ENCODE measurements at regions not wholly inside any gene's neighbourhood (a gene's known extent, or its start where the extent isn't known, plus 50 kb on each side); places are given as distances from the start of the nearest gene placed in this dataset.

DNA sequence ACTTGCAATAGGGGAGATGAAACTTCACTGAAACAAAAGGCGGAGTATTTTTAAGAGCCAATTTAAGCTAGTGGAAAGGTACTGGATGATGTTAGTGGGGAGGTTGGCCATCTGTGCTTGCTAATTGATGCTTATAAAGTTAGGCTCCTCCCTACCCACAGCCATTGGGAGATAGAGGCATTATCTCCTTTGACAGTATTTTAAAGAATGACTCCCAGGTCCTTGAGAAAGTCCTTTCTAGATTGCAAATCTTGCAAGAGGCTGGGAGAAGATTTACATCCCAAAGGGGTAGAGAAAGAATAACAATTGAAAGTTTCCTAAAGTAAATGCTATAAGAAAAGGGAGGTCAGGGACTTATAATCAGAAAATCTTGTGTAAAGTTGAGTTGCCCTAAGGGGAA is 282.6 kb downstream of the BRINP1 start:
- no peak overlapping the region for H3K9ac ChIP-seq (ENCODE audit: control insufficient read depth, insufficient read depth, low read length)
- H3K4me2 ChIP-seq (ENCODE audit: control insufficient read depth, insufficient read depth) = no peak overlapping the region
- H3K79me2 ChIP-seq (ENCODE audit: control insufficient read depth, insufficient read depth, low read length) = no peaks in the 10 kb centered on the region
- DNase-seq (ENCODE audit: low read depth, low spot score) = no peak
- H3K27ac ChIP-seq (ENCODE audit: control insufficient read depth, insufficient read depth) = no peak overlapping the region
- no peaks in the 10 kb centered on the region for H3K27me3 ChIP-seq (replicated peaks in 1 of 2; ENCODE audit: control insufficient read depth in 2 of 2, insufficient read depth in 2 of 2, low read length in 1 of 2)
- in situ Hi-C loops (cut with MboI) (no loop called here), intact Hi-C loops (cut with micrococcal nuclease; ENCODE audit: unreplicated experiment) (no loop called here)
- no peak for ATAC-seq
- H4K20me1 ChIP-seq (ENCODE audit: control insufficient read depth, insufficient read depth) = no peaks in the 10 kb centered on the region
- ChIA-PET POLR2A (no interaction called here), RAD21 (ENCODE audit: unreplicated experiment) (no interaction called here), SMC1A (ENCODE audit: uncharacterized antibody, unreplicated experiment) (no interaction called here), CTCF (no interaction called here)
- no peak overlapping the region for H3K4me3 ChIP-seq
- no peak overlapping the region for H2AFZ ChIP-seq (ENCODE audit: control insufficient read depth, low read depth, low read length)
- 50% methylated on average over 1 of the region's 1 CpG for WGBS (ENCODE audit: insufficient coverage, insufficient replicate concordance, low lambda C conversion rate, missing lambda C conversion rate)
- H3K36me3 ChIP-seq (ENCODE audit: control insufficient read depth in 2 of 2, insufficient read depth in 2 of 2, low read length in 1 of 2) = no peaks in the 10 kb centered on the region
- FAIRE-seq = no peak
- BruUV-seq (replicated peaks) = no TSS peak
- H3K9me3 ChIP-seq (replicated peaks; ENCODE audit: control insufficient read depth, insufficient read depth, low read length) = no peaks in the 10 kb centered on the region
- no peaks in the 10 kb centered on the region for H3K4me1 ChIP-seq (ENCODE audit: control insufficient read depth, insufficient read depth, low read length)
- TF ChIP-seq, protein P1, sequence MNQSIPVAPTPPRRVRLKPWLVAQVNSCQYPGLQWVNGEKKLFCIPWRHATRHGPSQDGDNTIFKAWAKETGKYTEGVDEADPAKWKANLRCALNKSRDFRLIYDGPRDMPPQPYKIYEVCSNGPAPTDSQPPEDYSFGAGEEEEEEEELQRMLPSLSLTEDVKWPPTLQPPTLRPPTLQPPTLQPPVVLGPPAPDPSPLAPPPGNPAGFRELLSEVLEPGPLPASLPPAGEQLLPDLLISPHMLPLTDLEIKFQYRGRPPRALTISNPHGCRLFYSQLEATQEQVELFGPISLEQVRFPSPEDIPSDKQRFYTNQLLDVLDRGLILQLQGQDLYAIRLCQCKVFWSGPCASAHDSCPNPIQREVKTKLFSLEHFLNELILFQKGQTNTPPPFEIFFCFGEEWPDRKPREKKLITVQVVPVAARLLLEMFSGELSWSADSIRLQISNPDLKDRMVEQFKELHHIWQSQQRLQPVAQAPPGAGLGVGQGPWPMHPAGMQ (IDR thresholded peaks at IDR 0.05; ENCODE audit: borderline replicate concordance) = no peak
- TF ChIP-seq RAD51 (IDR thresholded peaks at IDR 0.05) = no peak
- TF ChIP-seq CREB1 (IDR thresholded peaks at IDR 0.05; ENCODE audit: low read depth) = no peak
- TF ChIP-seq, protein P2, sequence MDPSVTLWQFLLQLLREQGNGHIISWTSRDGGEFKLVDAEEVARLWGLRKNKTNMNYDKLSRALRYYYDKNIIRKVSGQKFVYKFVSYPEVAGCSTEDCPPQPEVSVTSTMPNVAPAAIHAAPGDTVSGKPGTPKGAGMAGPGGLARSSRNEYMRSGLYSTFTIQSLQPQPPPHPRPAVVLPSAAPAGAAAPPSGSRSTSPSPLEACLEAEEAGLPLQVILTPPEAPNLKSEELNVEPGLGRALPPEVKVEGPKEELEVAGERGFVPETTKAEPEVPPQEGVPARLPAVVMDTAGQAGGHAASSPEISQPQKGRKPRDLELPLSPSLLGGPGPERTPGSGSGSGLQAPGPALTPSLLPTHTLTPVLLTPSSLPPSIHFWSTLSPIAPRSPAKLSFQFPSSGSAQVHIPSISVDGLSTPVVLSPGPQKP (IDR thresholded peaks at IDR 0.05; ENCODE audit: low read depth, low read length) = no peak
- no peak for TF ChIP-seq FOXK2 (IDR thresholded peaks at IDR 0.05)
- no peak for TF ChIP-seq GABPA (IDR thresholded peaks at IDR 0.05; ENCODE audit: low read depth)
- TF ChIP-seq, protein P3, sequence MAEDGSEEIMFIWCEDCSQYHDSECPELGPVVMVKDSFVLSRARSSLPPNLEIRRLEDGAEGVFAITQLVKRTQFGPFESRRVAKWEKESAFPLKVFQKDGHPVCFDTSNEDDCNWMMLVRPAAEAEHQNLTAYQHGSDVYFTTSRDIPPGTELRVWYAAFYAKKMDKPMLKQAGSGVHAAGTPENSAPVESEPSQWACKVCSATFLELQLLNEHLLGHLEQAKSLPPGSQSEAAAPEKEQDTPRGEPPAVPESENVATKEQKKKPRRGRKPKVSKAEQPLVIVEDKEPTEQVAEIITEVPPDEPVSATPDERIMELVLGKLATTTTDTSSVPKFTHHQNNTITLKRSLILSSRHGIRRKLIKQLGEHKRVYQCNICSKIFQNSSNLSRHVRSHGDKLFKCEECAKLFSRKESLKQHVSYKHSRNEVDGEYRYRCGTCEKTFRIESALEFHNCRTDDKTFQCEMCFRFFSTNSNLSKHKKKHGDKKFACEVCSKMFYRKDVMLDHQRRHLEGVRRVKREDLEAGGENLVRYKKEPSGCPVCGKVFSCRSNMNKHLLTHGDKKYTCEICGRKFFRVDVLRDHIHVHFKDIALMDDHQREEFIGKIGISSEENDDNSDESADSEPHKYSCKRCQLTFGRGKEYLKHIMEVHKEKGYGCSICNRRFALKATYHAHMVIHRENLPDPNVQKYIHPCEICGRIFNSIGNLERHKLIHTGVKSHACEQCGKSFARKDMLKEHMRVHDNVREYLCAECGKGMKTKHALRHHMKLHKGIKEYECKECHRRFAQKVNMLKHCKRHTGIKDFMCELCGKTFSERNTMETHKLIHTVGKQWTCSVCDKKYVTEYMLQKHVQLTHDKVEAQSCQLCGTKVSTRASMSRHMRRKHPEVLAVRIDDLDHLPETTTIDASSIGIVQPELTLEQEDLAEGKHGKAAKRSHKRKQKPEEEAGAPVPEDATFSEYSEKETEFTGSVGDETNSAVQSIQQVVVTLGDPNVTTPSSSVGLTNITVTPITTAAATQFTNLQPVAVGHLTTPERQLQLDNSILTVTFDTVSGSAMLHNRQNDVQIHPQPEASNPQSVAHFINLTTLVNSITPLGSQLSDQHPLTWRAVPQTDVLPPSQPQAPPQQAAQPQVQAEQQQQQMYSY (CRISPR knock-in tag; IDR thresholded peaks at IDR 0.05) = no peak
- no peak for TF ChIP-seq MTA3 (IDR thresholded peaks at IDR 0.05; ENCODE audit: borderline replicate concordance, low read length)
- TF ChIP-seq ZNF217 (IDR thresholded peaks at IDR 0.05) = no peak
- TF ChIP-seq SIN3A (IDR thresholded peaks at IDR 0.05; ENCODE audit: low read depth, low read length) = no peak
- TF ChIP-seq SP1 (IDR thresholded peaks at IDR 0.05; ENCODE audit: low read depth, low read length) = no peak
- TF ChIP-seq, protein P4, sequence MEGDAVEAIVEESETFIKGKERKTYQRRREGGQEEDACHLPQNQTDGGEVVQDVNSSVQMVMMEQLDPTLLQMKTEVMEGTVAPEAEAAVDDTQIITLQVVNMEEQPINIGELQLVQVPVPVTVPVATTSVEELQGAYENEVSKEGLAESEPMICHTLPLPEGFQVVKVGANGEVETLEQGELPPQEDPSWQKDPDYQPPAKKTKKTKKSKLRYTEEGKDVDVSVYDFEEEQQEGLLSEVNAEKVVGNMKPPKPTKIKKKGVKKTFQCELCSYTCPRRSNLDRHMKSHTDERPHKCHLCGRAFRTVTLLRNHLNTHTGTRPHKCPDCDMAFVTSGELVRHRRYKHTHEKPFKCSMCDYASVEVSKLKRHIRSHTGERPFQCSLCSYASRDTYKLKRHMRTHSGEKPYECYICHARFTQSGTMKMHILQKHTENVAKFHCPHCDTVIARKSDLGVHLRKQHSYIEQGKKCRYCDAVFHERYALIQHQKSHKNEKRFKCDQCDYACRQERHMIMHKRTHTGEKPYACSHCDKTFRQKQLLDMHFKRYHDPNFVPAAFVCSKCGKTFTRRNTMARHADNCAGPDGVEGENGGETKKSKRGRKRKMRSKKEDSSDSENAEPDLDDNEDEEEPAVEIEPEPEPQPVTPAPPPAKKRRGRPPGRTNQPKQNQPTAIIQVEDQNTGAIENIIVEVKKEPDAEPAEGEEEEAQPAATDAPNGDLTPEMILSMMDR (IDR thresholded peaks at IDR 0.05 in 2 of 3, conservative IDR thresholded peaks at IDR 0.05 in 1 of 3; ENCODE audit: control insufficient read depth in 2 of 3, extremely low read depth in 1 of 3, insufficient read depth in 1 of 3, low read depth in 3 of 3, low read length in 3 of 3) = no peak
- no peak for TF ChIP-seq TCF3 (IDR thresholded peaks at IDR 0.05; ENCODE audit: borderline replicate concordance, insufficient read depth, low read depth, low read length)

Measured in GM12878 (cell line).